ENCODE measurements at regions not wholly inside any gene's neighbourhood (a gene's known extent, or its start where the extent isn't known, plus 50 kb on each side); places are given as distances from the start of the nearest gene placed in this dataset.

DNA sequence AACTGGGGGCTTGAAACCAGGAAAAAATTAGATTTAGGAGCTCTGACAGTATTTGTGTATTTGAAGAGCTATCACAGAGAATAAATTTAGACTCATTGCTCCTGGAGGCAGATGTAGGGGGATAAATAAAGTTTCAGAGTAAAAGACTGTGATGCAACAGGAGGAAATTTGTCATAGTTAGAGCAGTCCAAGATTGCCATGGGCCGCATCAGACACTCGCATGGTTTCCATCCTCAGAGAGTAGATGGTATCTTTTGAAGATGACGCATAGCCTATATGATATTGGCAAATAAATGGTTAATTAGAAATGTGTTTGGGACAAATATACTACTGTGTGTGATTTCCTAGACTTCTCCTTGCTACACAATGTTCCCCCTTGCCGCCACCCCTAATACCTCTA lies 170.5 kb downstream of the FTCDNL1 start:
- TF ChIP-seq, protein P1, sequence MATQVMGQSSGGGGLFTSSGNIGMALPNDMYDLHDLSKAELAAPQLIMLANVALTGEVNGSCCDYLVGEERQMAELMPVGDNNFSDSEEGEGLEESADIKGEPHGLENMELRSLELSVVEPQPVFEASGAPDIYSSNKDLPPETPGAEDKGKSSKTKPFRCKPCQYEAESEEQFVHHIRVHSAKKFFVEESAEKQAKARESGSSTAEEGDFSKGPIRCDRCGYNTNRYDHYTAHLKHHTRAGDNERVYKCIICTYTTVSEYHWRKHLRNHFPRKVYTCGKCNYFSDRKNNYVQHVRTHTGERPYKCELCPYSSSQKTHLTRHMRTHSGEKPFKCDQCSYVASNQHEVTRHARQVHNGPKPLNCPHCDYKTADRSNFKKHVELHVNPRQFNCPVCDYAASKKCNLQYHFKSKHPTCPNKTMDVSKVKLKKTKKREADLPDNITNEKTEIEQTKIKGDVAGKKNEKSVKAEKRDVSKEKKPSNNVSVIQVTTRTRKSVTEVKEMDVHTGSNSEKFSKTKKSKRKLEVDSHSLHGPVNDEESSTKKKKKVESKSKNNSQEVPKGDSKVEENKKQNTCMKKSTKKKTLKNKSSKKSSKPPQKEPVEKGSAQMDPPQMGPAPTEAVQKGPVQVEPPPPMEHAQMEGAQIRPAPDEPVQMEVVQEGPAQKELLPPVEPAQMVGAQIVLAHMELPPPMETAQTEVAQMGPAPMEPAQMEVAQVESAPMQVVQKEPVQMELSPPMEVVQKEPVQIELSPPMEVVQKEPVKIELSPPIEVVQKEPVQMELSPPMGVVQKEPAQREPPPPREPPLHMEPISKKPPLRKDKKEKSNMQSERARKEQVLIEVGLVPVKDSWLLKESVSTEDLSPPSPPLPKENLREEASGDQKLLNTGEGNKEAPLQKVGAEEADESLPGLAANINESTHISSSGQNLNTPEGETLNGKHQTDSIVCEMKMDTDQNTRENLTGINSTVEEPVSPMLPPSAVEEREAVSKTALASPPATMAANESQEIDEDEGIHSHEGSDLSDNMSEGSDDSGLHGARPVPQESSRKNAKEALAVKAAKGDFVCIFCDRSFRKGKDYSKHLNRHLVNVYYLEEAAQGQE (IDR thresholded peaks at IDR 0.05; ENCODE audit: insufficient read depth in 1 of 2, low read depth in 2 of 2, low read length in 1 of 2): no peak
- TF ChIP-seq, protein P2, sequence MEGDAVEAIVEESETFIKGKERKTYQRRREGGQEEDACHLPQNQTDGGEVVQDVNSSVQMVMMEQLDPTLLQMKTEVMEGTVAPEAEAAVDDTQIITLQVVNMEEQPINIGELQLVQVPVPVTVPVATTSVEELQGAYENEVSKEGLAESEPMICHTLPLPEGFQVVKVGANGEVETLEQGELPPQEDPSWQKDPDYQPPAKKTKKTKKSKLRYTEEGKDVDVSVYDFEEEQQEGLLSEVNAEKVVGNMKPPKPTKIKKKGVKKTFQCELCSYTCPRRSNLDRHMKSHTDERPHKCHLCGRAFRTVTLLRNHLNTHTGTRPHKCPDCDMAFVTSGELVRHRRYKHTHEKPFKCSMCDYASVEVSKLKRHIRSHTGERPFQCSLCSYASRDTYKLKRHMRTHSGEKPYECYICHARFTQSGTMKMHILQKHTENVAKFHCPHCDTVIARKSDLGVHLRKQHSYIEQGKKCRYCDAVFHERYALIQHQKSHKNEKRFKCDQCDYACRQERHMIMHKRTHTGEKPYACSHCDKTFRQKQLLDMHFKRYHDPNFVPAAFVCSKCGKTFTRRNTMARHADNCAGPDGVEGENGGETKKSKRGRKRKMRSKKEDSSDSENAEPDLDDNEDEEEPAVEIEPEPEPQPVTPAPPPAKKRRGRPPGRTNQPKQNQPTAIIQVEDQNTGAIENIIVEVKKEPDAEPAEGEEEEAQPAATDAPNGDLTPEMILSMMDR (IDR thresholded peaks at IDR 0.05): no peak
